BLaER1 treated with 17β-estradiol and CSF1 and Interleukin-3, amounts not matched to agents 10 nM and 100 nM (cell line): ENCODE measurements at regions not wholly inside any gene's neighbourhood (a gene's known extent, or its start where the extent isn't known, plus 50 kb on each side); places are given as distances from the start of the nearest gene placed in this dataset.

Experiments used
- H3K27ac ChIP-seq, 11 experiments: shearing (Covaris generic); formaldehyde crosslinking; 2 replicates each; pipeline ENCODE4 v1.8.1; 2022
- H3K27me3 ChIP-seq, 11 experiments: shearing (Covaris generic); formaldehyde crosslinking; 2 replicates each; pipeline ENCODE4 v1.8.1; 2022
- H3K36me3 ChIP-seq, 11 experiments: shearing (Covaris generic); formaldehyde crosslinking; 2 replicates each; pipeline ENCODE4 v1.8.1; 2022
- H3K4me1 ChIP-seq, 10 experiments: shearing (Covaris generic); formaldehyde crosslinking; 2 replicates each; pipeline ENCODE4 v1.8.1; 2022
- H3K4me2 ChIP-seq, 11 experiments: shearing (Covaris generic); formaldehyde crosslinking; 2 replicates each; pipeline ENCODE4 v1.8.1; 2022
- H3K4me3 ChIP-seq, 10 experiments: shearing (Covaris generic); formaldehyde crosslinking; 2 replicates each; pipeline ENCODE4 v1.8.1; 2022
- H3K9ac ChIP-seq, 11 experiments: shearing (Covaris generic); formaldehyde crosslinking; 2 replicates each; pipeline ENCODE4 v1.8.1; 2022
- H3K9me3 ChIP-seq, 11 experiments: shearing (Covaris generic); formaldehyde crosslinking; replicated peaks in 1 of 11; 2 replicates each; pipeline ENCODE4 v1.8.1; 2022
- H4K20me1 ChIP-seq, 11 experiments: shearing (Covaris generic); formaldehyde crosslinking; 2 replicates each; pipeline ENCODE4 v1.8.1; 2022
- Cebpa-rat ChIP-seq, 11 experiments: shearing (Covaris generic); IDR thresholded peaks; 2 replicates each; pipeline ENCODE4 v1.8.1; 2022

GRCh38 chr5:175052351-175052750 is 328.0 kb downstream of the MSX2 start:
- H3K9me3 ChIP-seq: peaks cover 0 to 16% (median 9%) of the 10 kb centered on the region in 11 experiments; a peak in 9 of 22 replicates
- H3K36me3 ChIP-seq: no peaks in the 10 kb centered on the region
- H3K9ac ChIP-seq: no peak overlapping the region
- H3K4me1 ChIP-seq: no peaks in the 10 kb centered on the region
- no peak overlapping the region for H3K27ac ChIP-seq
- no peak for TF ChIP-seq Cebpa-rat (IDR thresholded peaks at IDR 0.05)
- H3K4me2 ChIP-seq: no peak overlapping the region
- H3K4me3 ChIP-seq: no peak overlapping the region
- no peaks in the 10 kb centered on the region for H4K20me1 ChIP-seq
- no peaks in the 10 kb centered on the region for H3K27me3 ChIP-seq

DNA sequence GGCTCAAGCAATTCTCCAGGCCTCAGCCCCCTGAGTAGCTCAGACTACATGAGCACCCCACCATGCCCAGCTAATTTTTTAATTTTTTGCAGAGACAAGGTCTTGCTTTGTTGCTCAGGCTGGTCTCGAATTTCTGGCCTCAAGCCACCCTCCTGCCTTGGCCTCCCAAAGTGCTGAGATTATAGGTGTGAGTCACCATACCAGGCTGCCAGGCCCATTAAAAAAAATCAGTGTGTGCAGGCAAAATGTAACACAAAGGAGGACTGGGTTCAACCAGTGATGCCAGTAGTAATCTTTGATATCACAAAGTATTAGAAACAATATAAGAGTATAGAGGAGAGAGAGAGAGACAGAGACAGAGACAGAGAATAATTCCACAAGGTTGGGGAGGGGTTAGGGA is 322.7 kb downstream of the MSX2 start:
- Histone ChIP-seq H3K4me1 (peaks cover 0 to 6% (median 0%) of the 10 kb centered on the region in 10 experiments; a peak in 5 of 20 replicates), H3K27ac (no peak overlapping the region), H3K4me2 (no peak overlapping the region), H3K9me3 (peaks cover 0 to 11% (median 9%) of the 10 kb centered on the region in 11 experiments; a peak in 9 of 22 replicates), H3K4me3 (no peak overlapping the region), H3K36me3 (no peaks in the 10 kb centered on the region), H3K27me3 (no peaks in the 10 kb centered on the region), H3K9ac (no peak overlapping the region), H4K20me1 (no peaks in the 10 kb centered on the region)
- no peak for TF ChIP-seq Cebpa-rat (IDR thresholded peaks at IDR 0.05)

DNA sequence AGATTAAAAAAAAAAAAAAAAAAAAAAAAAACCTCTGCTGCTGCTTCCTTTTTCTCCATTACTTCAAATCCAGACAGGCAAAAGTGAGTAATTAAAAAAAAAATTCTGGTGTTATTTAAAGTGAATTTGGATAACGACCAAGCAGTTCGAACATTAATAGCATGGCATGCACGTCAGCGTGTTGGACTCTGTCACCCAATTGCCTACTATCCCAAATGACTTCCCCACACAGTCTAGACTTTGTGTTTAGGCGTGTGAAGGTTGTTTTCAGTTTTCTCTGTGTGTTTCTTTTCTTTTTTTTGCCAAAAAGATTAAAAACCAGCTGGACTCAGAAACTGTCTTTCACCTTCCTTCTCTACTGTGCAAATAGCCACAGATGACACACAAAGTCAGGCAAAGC is 321.4 kb downstream of the MSX2 start:
- Histone ChIP-seq H3K4me3 (no peak overlapping the region), H3K36me3 (no peaks in the 10 kb centered on the region), H3K9ac (no peak overlapping the region), H3K4me2 (no peak overlapping the region), H3K4me1 (peaks cover 0 to 6% (median 0%) of the 10 kb centered on the region in 10 experiments; a peak in 5 of 20 replicates), H3K27ac (no peak overlapping the region), H3K27me3 (no peaks in the 10 kb centered on the region), H4K20me1 (no peaks in the 10 kb centered on the region), H3K9me3 (no peaks in the 10 kb centered on the region)
- no peak for TF ChIP-seq Cebpa-rat (IDR thresholded peaks at IDR 0.05)

DNA sequence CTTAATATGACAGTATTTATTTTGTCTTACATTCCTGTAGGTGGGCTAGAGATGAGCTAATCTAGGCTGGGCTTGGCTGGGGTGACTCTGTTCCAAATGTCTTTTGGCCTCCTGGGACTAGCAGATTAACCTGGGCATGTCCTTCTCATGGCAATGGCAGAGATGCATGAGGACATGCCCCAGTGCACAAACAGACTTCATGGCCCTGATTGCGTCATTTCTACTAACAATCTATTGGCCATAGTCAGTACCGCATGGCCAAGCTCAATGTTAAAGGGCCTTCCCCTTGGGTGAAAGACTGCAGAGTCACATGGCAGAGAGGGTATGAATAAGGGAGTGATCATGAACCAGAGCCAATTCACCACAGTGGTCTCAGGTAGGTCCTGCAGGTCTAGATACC is 313.4 kb downstream of the MSX2 start:
- Histone ChIP-seq H4K20me1 (no peaks in the 10 kb centered on the region), H3K4me2 (no peak overlapping the region), H3K27me3 (no peaks in the 10 kb centered on the region), H3K9ac (no peak overlapping the region), H3K36me3 (no peaks in the 10 kb centered on the region), H3K27ac (no peak overlapping the region), H3K9me3 (peaks cover 0 to 12% (median 0%) of the 10 kb centered on the region in 11 experiments; a peak in 4 of 22 replicates), H3K4me1 (peaks cover 0 to 2% (median 0%) of the 10 kb centered on the region in 10 experiments; a peak in 5 of 20 replicates), H3K4me3 (no peak overlapping the region)
- TF ChIP-seq Cebpa-rat (IDR thresholded peaks at IDR 0.05): peak in 6 of 11 experiments; percentile 13 to 79 (median 40); a peak in 6 of 22 replicates

- no peak overlapping the region for H3K4me3 ChIP-seq
- H3K27me3 ChIP-seq: no peaks in the 10 kb centered on the region
- no peaks in the 10 kb centered on the region for H3K4me1 ChIP-seq
- H4K20me1 ChIP-seq: no peaks in the 10 kb centered on the region
- no peak overlapping the region for H3K4me2 ChIP-seq
- peaks cover 0 to 12% (median 0%) of the 10 kb centered on the region in 11 experiments; a peak in 4 of 22 replicates for H3K9me3 ChIP-seq
- TF ChIP-seq Cebpa-rat (IDR thresholded peaks at IDR 0.05): no peak
- H3K36me3 ChIP-seq: no peaks in the 10 kb centered on the region
- no peak overlapping the region for H3K27ac ChIP-seq
- no peak overlapping the region for H3K9ac ChIP-seq
Measured at GRCh38 chr5:175035882-175036533, 311.6 kb downstream of the MSX2 start.

DNA sequence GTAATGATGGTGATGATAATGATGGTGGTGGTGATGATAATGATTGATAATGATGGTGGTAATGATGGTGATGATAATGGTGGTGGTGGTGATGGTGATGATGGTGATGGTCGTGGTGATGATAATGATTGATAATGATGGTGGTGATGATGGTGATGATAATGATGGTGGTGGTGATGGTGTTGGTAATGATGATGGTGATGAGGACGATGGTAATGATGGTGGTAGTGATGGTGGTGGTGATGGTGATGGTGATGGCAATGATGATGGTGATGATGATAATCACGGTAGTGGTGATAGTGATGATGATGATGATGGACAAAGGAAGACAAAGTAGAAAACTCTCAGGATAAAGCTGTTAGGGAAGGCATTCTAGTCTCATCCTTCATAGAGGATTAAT is 310.5 kb downstream of the MSX2 start:
- Histone ChIP-seq H3K9me3 (peaks cover 0 to 12% (median 0%) of the 10 kb centered on the region in 11 experiments; a peak in 4 of 22 replicates), H3K27ac (no peak overlapping the region), H3K9ac (no peak overlapping the region), H4K20me1 (no peaks in the 10 kb centered on the region), H3K27me3 (no peaks in the 10 kb centered on the region), H3K4me1 (no peaks in the 10 kb centered on the region), H3K36me3 (no peaks in the 10 kb centered on the region), H3K4me3 (no peak overlapping the region), H3K4me2 (no peak overlapping the region)
- TF ChIP-seq Cebpa-rat (IDR thresholded peaks at IDR 0.05): no peak

GRCh38 chr5:175032741-175033151 is 308.4 kb downstream of the MSX2 start:
- TF ChIP-seq Cebpa-rat (IDR thresholded peaks at IDR 0.05): no peak
- Histone ChIP-seq H3K27me3 (no peaks in the 10 kb centered on the region), H3K9me3 (peaks cover 0 to 12% (median 0%) of the 10 kb centered on the region in 11 experiments; a peak in 4 of 22 replicates), H3K4me1 (no peaks in the 10 kb centered on the region), H4K20me1 (no peaks in the 10 kb centered on the region), H3K4me3 (no peak overlapping the region), H3K4me2 (no peak overlapping the region), H3K27ac (no peak overlapping the region), H3K36me3 (no peaks in the 10 kb centered on the region), H3K9ac (no peak overlapping the region)

GRCh38 chr5:175032013-175032412 is 307.6 kb downstream of the MSX2 start:
- H3K9ac ChIP-seq: no peak overlapping the region
- H3K27me3 ChIP-seq: no peaks in the 10 kb centered on the region
- peaks cover 0 to 7% (median 0%) of the 10 kb centered on the region in 11 experiments; a peak in 4 of 22 replicates for H3K9me3 ChIP-seq
- TF ChIP-seq Cebpa-rat (IDR thresholded peaks at IDR 0.05): no peak
- H3K4me1 ChIP-seq: no peaks in the 10 kb centered on the region
- no peaks in the 10 kb centered on the region for H4K20me1 ChIP-seq
- H3K4me2 ChIP-seq: no peak overlapping the region
- H3K36me3 ChIP-seq: no peaks in the 10 kb centered on the region
- H3K4me3 ChIP-seq: no peak overlapping the region
- H3K27ac ChIP-seq: no peak overlapping the region

DNA sequence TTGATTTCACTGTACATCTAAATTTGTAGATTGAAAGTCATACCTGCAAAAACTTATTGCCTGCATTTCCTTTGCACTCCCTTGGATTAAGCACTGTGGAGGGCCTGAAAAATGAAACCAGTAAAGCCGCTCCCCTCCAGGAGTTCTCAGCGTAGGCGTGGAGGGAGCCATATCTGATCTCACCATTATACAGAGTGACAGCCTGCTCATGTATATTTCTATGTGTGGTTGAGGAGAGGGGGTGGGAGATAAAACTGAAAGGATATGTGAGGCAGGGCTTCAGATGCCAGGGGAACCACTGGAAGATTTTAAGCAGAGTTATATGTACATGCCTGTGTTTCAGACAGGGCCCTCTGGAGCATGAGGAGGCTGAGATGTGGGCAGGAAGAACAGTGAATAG is 303.0 kb downstream of the MSX2 start:
- no peaks in the 10 kb centered on the region for H4K20me1 ChIP-seq

DNA sequence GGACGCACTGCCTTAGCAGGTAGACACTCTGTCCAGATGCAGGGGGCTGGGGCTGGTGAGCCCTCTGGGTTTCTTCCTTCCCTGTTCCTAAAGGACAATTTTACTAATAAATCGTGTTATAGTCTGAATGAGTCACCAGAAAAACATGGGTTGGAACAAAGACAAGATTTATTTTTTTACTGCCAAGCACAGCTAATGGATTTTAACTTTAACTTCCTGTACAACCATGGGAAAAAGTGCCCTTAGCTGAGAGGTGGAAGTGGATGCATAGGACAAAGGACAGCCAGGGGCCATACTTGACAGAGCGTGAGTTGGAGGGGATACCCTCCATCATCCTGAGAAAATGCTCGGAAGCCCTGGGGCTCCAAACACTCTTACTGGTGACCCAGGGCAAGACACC is 300.7 kb downstream of the MSX2 start:
- Histone ChIP-seq H3K4me2 (no peak overlapping the region), H3K27me3 (no peaks in the 10 kb centered on the region; a peak in 1 of 22 replicates), H3K9me3 (peaks cover 20 to 29% (median 27%) of the 10 kb centered on the region in 11 experiments), H3K4me3 (no peak overlapping the region), H3K9ac (no peak overlapping the region), H3K4me1 (peaks cover 0 to 4% (median 0%) of the 10 kb centered on the region in 10 experiments; a peak in 1 of 20 replicates), H3K36me3 (no peaks in the 10 kb centered on the region), H4K20me1 (no peaks in the 10 kb centered on the region), H3K27ac (no peak overlapping the region)
- no peak for TF ChIP-seq Cebpa-rat (IDR thresholded peaks at IDR 0.05)

More for the DNA sequence above, 303.0 kb downstream of the MSX2 start:
- Histone ChIP-seq H3K4me2 (no peak overlapping the region), H3K27me3 (no peaks in the 10 kb centered on the region; a peak in 1 of 22 replicates), H3K27ac (no peak overlapping the region), H3K4me1 (peaks cover 0 to 4% (median 0%) of the 10 kb centered on the region in 10 experiments; a peak in 1 of 20 replicates), H3K9ac (no peak overlapping the region), H3K4me3 (no peak overlapping the region), H3K9me3 (peaks cover 20 to 29% (median 27%) of the 10 kb centered on the region in 11 experiments), H3K36me3 (no peaks in the 10 kb centered on the region)
- TF ChIP-seq Cebpa-rat (IDR thresholded peaks at IDR 0.05): no peak
